Stimulated activated CD4-positive, alpha-beta T cell treated with anti-CD3 and anti-CD28 coated beads, Interleukin-12 subunit alpha, Interleukin-12 subunit beta, amount 100 ng/mL, for 48 hours (primary cell): ENCODE measurements at regions not wholly inside any gene's neighbourhood (a gene's known extent, or its start where the extent isn't known, plus 50 kb on each side); places are given as distances from the start of the nearest gene placed in this dataset.
"Not testable (repeated sequence)": the region's sequence is repeated elsewhere in the genome, so short reads cannot be mapped to it uniquely, and the experiment has no call there.

Experiments
- DNase-seq, 3 donors: peaks; one replicate each; pipeline ENCODE4 v3.0.0-alpha.2; 2020; ENCODE audit warnings: low read depth in 2 of 3, low spot score in 1 of 3

GRCh38 chr19:20294181-20294580 is 127.2 kb downstream of the ZNF486 start:
- DNase-seq, result no peak

GRCh38 chr19:20292520-20292919 is 125.5 kb downstream of the ZNF486 start:
- not testable (repeated sequence) for DNase-seq

GRCh38 chr19:20289186-20289585 is 122.2 kb downstream of the ZNF486 start:
- DNase-seq, result no peak

GRCh38 chr19:20287070-20287469 is 120.1 kb downstream of the ZNF486 start:
- DNase-seq, result no peak

- DNase-seq, result not testable (repeated sequence)
Measured at GRCh38 chr19:20285876-20286275, 118.9 kb downstream of the ZNF486 start.

GRCh38 chr19:20279516-20279915 is 112.5 kb downstream of the ZNF486 start:
- no peak for DNase-seq

- DNase-seq, result no peak
Measured at GRCh38 chr19:20278342-20278741, 111.3 kb downstream of the ZNF486 start.

- not testable (repeated sequence) for DNase-seq
Measured at GRCh38 chr19:20276732-20277082, 109.7 kb downstream of the ZNF486 start.

- no peak for DNase-seq
Measured at GRCh38 chr19:20276011-20276731, 109.2 kb downstream of the ZNF486 start.

GRCh38 chr19:20273951-20274570 is 107.0 kb downstream of the ZNF486 start:
- no peak for DNase-seq

- no peak for DNase-seq
Measured at GRCh38 chr19:20273376-20273775, 106.4 kb downstream of the ZNF486 start.

GRCh38 chr19:20272627-20273010 is 105.6 kb downstream of the ZNF486 start:
- not testable (repeated sequence) for DNase-seq

GRCh38 chr19:20271927-20272626 is 105.1 kb downstream of the ZNF486 start:
- DNase-seq, result not testable (repeated sequence)

- no peak for DNase-seq
Measured at GRCh38 chr19:20271215-20271926, 104.4 kb downstream of the ZNF486 start.

- DNase-seq, result no peak
Measured at GRCh38 chr19:20269461-20269860, 102.4 kb downstream of the ZNF486 start.

- not testable (repeated sequence) for DNase-seq
Measured at GRCh38 chr19:20261513-20261912, 94.5 kb downstream of the ZNF486 start.

- not testable (repeated sequence) for DNase-seq
Measured at GRCh38 chr19:20260738-20261137, 93.7 kb downstream of the ZNF486 start.

GRCh38 chr19:20259615-20260014 is 92.6 kb downstream of the ZNF486 start:
- no peak for DNase-seq

GRCh38 chr19:20256606-20257005 is 89.6 kb downstream of the ZNF486 start:
- no peak for DNase-seq

- no peak for DNase-seq
Measured at GRCh38 chr19:20254121-20254520, 87.1 kb downstream of the ZNF486 start.

- DNase-seq, result no peak
Measured at GRCh38 chr19:20252613-20253012, 85.6 kb downstream of the ZNF486 start.

- DNase-seq, result no peak
Measured at GRCh38 chr19:20250627-20251026, 83.6 kb downstream of the ZNF486 start.
